ENCODE measurements at regions not wholly inside any gene's neighbourhood (a gene's known extent, or its start where the extent isn't known, plus 50 kb on each side); places are given as distances from the start of the nearest gene placed in this dataset.

- TF ChIP-seq CTCF (IDR thresholded peaks at IDR 0.05) (no peak), EZH2 (IDR thresholded peaks at IDR 0.05) (no peak)
Measured at GRCh38 chr4:167964766-167965373, 127.5 kb upstream of the ANXA10 start.

All from neural progenitor cell (in vitro differentiated cells).